ENCODE measurements at regions not wholly inside any gene's neighbourhood (a gene's known extent, or its start where the extent isn't known, plus 50 kb on each side); places are given as distances from the start of the nearest gene placed in this dataset.
A peak's percentile ranks its signal among the peaks of the same experiment; 100 is the strongest.

DNA sequence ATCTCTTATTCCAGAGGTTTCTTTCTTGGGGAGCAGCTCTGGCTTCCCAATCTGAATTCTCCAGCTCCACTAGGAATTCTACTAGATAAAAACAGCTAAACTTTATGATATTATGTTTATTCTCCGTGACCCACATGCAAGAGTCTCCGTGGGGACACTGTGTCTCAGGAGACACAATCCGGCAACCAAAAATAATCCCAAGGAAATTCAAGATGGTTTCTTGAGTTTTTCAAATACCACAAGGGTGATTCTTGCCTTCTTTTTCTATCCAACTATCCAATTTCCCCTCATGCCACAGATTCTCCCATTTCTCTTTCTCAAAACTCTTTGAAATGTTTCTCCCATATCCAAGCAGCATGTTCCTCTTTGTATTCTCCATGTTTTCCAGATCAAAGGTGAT lies 103.1 kb downstream of the FAS start:
- no peak for DNase-seq

DNA sequence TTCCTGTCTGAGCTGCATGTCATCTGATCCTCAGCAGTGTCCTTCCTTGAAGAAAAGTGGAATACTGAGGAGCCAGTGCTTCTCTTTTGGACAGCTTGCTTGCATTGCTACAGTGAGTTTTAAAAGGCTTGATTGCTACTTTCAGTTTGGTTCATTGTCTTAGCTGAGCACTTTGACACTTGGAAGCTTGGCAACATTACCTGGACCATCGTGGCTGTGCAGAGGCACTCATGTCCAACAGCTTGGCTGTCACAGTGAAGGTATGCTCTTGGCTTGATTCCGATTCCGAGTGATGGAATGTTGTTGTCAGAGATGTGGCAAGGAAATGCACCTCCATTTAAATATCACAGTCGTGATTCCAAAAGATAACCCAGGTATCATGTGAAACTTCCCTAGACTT lies 102.4 kb downstream of the FAS start:
- no peak for DNase-seq

GRCh38 chr10:89092439-89092838 lies 101.8 kb downstream of the FAS start:
- DNase-seq = no peak

GRCh38 chr10:89091496-89091895 lies 100.9 kb downstream of the FAS start:
- DNase-seq = no peak

DNA sequence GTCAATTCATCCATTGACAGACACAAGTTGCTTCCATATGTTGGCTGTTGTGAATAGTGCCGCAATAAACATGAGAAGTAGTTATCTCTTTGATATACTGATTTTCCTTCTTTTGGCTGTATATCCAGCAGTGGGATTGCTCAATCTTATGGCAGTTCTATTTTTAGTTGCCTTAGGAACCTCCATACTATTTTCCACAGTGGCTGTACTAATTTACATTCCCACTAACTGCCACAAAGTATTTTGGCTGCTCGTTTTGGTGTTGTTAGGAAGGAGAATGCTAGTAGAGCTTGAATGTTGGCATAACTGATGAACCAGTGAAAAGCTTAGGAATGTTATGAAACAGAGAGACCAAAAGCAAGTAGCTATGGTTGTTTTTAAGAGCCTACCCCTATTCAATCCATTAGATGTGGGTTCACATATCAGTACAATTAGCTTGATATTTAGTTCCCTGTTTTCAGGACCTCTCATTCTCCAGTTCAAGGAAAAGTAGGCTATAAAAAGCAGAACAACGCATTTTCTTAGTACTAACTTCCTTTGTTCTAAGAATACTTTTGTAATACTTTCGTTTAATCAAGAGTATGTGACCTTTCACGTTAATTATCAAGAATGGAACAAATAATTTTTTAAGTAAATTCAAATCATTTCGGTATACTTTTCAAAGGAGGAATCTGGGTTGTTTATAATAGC lies 100.3 kb downstream of the FAS start:
- no peak for DNase-seq

DNA sequence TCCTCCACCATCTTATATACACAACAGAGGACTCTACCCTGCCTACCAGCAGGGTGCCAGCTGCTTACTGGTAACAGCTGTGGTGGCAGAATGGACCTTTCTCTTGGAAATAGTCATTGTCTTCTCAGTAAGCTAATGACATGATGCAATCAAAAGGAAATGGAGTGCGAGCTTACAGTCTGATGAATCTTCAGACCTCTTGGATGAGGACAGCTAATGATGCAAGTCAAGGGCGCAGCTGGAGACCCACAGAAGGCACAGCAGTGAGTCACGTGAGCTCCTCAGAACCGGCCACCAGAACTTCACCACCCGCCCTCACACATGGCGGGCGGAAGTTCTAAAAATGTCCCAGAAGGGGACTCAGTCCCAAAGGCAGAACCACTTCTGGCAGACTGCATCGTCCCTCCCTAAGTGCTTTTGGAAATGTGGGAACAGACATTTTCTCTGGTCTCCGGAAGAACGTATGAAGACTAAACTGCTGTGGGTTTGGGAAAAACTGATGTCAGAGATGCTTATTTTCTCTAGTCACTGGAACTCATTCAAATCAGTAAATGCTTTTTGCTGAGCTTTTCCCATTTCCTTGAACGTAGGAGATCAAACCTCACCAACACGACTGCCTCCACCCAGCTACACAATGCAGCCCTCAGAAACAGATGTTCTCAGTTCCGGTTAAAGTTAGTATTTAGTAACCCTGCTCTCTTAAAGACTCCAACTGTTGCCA lies 96.4 kb downstream of the FAS start:
- peak in 1 of 5 experiments; percentile 5 for DNase-seq

GRCh38 chr10:89085153-89085552 lies 94.6 kb downstream of the FAS start:
- no peak for DNase-seq

- DNase-seq = no peak
Measured at GRCh38 chr10:89082086-89082485, 91.5 kb downstream of the FAS start.

DNA sequence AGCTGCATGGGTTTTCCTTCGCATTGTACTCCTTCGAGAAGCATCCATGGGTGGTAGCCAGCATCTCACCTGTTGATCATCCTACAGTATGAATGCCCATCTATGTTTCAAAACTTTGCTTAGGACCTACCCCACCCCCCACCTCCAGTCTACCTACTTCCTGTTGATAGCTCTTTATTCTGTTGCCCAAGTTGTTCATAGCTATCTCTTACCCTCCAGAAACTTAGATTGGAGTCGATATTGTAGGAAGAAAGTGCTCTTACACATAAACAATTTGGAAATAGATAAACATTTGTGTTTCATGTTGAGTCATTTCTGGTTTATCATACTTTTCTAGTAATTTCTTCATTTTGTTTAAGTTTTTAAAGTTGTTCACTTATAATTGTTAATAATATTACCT lies 90.1 kb downstream of the FAS start:
- DNase-seq = peak in 1 of 5 experiments; percentile 47

- no peak for DNase-seq
Measured at GRCh38 chr10:89079961-89080360, 89.4 kb downstream of the FAS start.

- no peak for DNase-seq
Measured at GRCh38 chr10:89078724-89079672, 88.4 kb downstream of the FAS start.

DNA sequence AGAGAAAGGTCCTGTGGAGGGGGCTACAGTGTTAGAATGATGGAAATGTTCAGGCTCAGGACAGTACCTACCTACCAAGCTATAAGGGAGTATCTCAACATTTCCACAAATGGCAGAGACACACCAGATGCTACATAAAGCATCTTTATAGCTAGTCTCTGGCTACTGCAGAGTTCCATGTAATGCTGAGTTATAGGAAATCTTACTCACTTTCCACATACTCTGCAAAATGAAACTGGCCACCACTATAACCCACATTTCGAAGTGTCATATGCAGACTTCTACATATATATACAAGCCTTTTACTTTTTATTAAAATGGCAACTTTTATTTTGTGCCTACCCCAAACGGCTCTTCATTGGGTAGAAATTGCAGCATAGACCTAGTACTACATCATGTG lies 85.5 kb downstream of the FAS start:
- no peak for DNase-seq

DNA sequence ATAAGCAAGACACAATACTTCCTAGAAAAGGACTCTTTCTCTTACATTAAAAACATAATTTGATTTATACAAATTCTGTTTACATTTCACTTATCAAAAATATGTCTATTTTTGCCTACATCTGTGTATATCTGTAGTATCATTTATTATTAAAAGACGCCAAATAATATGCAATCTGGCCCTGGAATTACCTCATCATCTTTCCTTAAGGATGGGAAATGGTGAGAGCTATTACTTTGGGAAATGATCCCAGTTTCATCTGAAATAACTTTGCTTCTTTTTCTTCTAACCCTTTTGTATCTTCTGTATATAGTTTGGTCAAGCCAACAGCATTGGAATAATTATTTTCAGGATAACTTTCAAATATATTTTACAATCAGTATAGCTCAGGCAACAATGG lies 85.0 kb downstream of the FAS start:
- DNase-seq = no peak

DNA sequence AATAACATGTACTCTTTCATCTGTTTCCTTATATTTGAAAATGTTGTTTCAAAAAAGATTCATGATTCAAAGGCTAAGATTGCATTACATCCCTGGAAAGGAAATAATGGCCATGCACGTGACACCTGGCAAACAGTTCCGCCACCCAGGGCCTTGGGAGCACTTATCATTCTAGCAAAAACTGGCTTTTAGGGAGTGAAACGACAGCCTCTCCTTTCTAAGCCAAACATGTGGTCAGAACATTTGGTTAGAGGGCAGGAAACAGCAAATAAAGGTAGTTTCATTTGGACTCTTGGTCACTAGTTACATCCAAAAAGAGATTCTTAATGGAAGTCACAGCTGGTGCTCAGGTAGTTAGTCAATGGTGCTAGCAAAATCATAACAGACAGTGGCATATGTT lies 83.5 kb downstream of the FAS start:
- no peak for DNase-seq

- no peak for DNase-seq
Measured at GRCh38 chr10:89073719-89074118, 83.1 kb downstream of the FAS start.

DNA sequence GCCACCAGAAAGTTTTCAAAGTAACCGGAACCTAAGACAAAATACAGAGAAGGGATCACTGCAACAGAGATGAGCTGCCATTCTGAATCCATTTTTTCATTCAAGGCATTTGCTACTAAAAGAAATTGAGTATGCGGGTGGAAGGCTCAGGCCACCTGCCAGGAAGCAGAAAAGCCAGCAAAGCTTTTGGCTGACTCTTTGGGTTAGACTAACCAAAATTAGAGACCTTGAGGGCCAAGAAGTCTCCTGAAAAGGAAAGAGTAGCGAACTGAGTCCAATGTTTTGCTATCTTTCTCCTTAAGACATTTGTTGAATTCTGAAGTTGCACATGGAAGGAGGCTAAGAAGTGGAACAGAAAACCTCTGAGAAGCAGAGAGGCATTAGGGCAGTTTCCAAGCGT lies 79.0 kb downstream of the FAS start:
- no peak for DNase-seq

All from T-helper 2 cell (primary cell).